Body of pancreas (tissue), 4 donors: ENCODE measurements at regions not wholly inside any gene's neighbourhood (a gene's known extent, or its start where the extent isn't known, plus 50 kb on each side); places are given as distances from the start of the nearest gene placed in this dataset.

Source experiments
- ATAC-seq: fragments of 150-250 bp; one replicate; pipeline ENCODE4 v1.9.1; 2016
- DNase-seq, 4 donors: peaks; one replicate each; pipeline ENCODE4 v3.0.0-alpha.2; 2019
- H3K27ac ChIP-seq, 4 donors: fragments of 200-600 bp; sonication (generic); 1 replicate in 3 of 4; 2 replicates in 1 of 4; pipeline versions ENCODE4 v1.5.1 to v1.6.1; 2016 to 2019; ENCODE audit warnings: mild to moderate bottlenecking in 1 of 4, mixed read lengths in 1 of 4, moderate library complexity in 1 of 4
- H3K27me3 ChIP-seq, 2 donors: fragments of 200-600 bp; sonication (generic); one replicate each; pipeline ENCODE4 v1.6.0; 2016; ENCODE audit warnings: mild to moderate bottlenecking in 1 of 2
- H3K36me3 ChIP-seq, 2 donors: fragments of 200-600 bp; sonication (generic); replicated peaks in 1 of 2; 2 replicates each; pipeline ENCODE4 v1.5.1; 2016; ENCODE audit warnings: low read depth in 2 of 2; ENCODE audit not compliant: insufficient read depth in 1 of 2
- H3K4me1 ChIP-seq: fragments of 200-600 bp; sonication (generic); one replicate; pipeline ENCODE4 v1.6.0; 2016
- H3K4me3 ChIP-seq, 2 donors: fragments of 200-600 bp; sonication (generic); 1 replicate in 1 of 2; 2 replicates in 1 of 2; pipeline ENCODE4 v1.5.1; 2016 to 2019
- H3K9me3 ChIP-seq, 3 donors: fragments of 200-600 bp; sonication (generic); 1 replicate in 2 of 3; 2 replicates in 1 of 3; pipeline ENCODE4 v1.5.1; 2016
- POLR2A ChIP-seq, 3 donors: fragments of 450-650 bp; IDR thresholded peaks; one replicate each; pipeline ENCODE4 v1.6.1; 2016; ENCODE audit warnings: antibody characterized with exemption in 3 of 3, mild to moderate bottlenecking in 2 of 3
- whole genome bisulfite sequencing, 2 donors: methylation state at CpG; one replicate each; pipeline ENCODE4 v1.1.5; 2017; 5-methylcytosine and 5-hydroxymethylcytosine counted together
- intact Hi-C: fragments of 100-400 bp; cut with DNase I; formaldehyde crosslinking; loops from one replicate; pipeline ENCODE4 v1.15.1; 2023
- TF ChIP-seq, protein P1 (sequence below), 7 experiments: fragments of 450-650 bp in 4 of 7; fragments of 200-600 bp in 3 of 7; sonication (generic) in 3 of 7; IDR thresholded peaks; one replicate each; pipeline ENCODE4 v1.5.1; 2016 to 2019; ENCODE audit warnings: antibody characterized with exemption in 7 of 7

DNA sequence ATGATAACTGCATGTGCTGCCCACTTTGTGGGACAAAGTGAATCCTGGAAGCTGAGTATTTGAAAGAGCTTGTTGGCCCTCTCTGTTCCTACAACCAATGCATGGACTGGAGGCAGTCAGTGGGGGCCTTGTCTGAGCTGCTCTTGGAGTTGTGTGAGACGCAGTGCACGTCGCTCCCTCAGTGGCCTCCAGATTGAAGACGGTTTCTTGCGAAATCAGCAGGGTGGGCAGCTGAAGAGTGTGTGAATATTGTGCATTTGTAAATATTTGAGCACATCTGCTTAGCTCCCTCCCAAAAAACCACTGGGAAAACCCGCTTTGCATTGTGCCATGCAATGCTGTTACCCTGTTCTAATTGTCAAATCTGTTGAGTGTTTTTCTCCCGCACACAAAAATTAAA, 782.8 kb downstream of the PLCL1 start:
- Histone ChIP-seq H3K36me3 (no peaks in the 10 kb centered on the region), H3K27ac (no peak overlapping the region), H3K4me3 (no peak overlapping the region), H3K4me1 (no peaks in the 10 kb centered on the region), H3K27me3 (no peaks in the 10 kb centered on the region), H3K9me3 (no peaks in the 10 kb centered on the region)
- DNase-seq (no peak), ATAC-seq (no peak)
- intact Hi-C loops: no loop called here
- TF ChIP-seq, protein P1, sequence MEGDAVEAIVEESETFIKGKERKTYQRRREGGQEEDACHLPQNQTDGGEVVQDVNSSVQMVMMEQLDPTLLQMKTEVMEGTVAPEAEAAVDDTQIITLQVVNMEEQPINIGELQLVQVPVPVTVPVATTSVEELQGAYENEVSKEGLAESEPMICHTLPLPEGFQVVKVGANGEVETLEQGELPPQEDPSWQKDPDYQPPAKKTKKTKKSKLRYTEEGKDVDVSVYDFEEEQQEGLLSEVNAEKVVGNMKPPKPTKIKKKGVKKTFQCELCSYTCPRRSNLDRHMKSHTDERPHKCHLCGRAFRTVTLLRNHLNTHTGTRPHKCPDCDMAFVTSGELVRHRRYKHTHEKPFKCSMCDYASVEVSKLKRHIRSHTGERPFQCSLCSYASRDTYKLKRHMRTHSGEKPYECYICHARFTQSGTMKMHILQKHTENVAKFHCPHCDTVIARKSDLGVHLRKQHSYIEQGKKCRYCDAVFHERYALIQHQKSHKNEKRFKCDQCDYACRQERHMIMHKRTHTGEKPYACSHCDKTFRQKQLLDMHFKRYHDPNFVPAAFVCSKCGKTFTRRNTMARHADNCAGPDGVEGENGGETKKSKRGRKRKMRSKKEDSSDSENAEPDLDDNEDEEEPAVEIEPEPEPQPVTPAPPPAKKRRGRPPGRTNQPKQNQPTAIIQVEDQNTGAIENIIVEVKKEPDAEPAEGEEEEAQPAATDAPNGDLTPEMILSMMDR (IDR thresholded peaks at IDR 0.05): no peak
- no peak for TF ChIP-seq POLR2A (IDR thresholded peaks at IDR 0.05)
- WGBS, 2 donors: 51 to 71% methylated on average over 7 of the region's 7 CpGs

GRCh38 chr2:198571393-198571792, 767.0 kb downstream of the PLCL1 start:
- Histone ChIP-seq H3K27ac (no peak overlapping the region), H3K36me3 (no peaks in the 10 kb centered on the region), H3K4me3 (no peak overlapping the region), H3K27me3 (no peaks in the 10 kb centered on the region), H3K9me3 (no peaks in the 10 kb centered on the region), H3K4me1 (no peaks in the 10 kb centered on the region)
- WGBS, 2 donors: 14 to 22% methylated on average over 4 of the region's 4 CpGs
- no peak for ATAC-seq
- intact Hi-C loops: no loop called here
- TF ChIP-seq, protein P1 (IDR thresholded peaks at IDR 0.05): no peak
- TF ChIP-seq POLR2A (IDR thresholded peaks at IDR 0.05): no peak
- no peak for DNase-seq

GRCh38 chr2:198558176-198558575, 753.8 kb downstream of the PLCL1 start:
- H3K27ac ChIP-seq: no peak overlapping the region
- intact Hi-C loops: no loop called here
- H3K9me3 ChIP-seq: no peaks in the 10 kb centered on the region
- H3K36me3 ChIP-seq: no peaks in the 10 kb centered on the region
- no peaks in the 10 kb centered on the region for H3K27me3 ChIP-seq
- H3K4me1 ChIP-seq: no peaks in the 10 kb centered on the region
- DNase-seq (no peak), ATAC-seq (no peak)
- no peak overlapping the region for H3K4me3 ChIP-seq
- WGBS, 2 donors: 48 to 58% methylated on average over 2 of the region's 2 CpGs
- no peak for TF ChIP-seq POLR2A (IDR thresholded peaks at IDR 0.05)
- TF ChIP-seq, protein P1 (IDR thresholded peaks at IDR 0.05): no peak

- no peak for DNase-seq
- no peak for ATAC-seq
Observed at GRCh38 chr2:198546122-198546521, 741.7 kb downstream of the PLCL1 start.

GRCh38 chr2:198545411-198545810, 741.0 kb downstream of the PLCL1 start:
- no peaks in the 10 kb centered on the region for H3K36me3 ChIP-seq
- DNase-seq (no peak), ATAC-seq (no peak)
- WGBS, 2 donors: 42 to 45% methylated on average over 3 of the region's 3 CpGs
- no peaks in the 10 kb centered on the region for H3K9me3 ChIP-seq
- H3K27me3 ChIP-seq: no peaks in the 10 kb centered on the region
- H3K4me1 ChIP-seq: no peaks in the 10 kb centered on the region
- no peak overlapping the region for H3K27ac ChIP-seq
- no peak for TF ChIP-seq POLR2A (IDR thresholded peaks at IDR 0.05)
- TF ChIP-seq, protein P1 (IDR thresholded peaks at IDR 0.05): no peak
- intact Hi-C loops: no loop called here
- H3K4me3 ChIP-seq: no peak overlapping the region

More at GRCh38 chr2:198546122-198546521, 741.7 kb downstream of the PLCL1 start:
- intact Hi-C loops: no loop called here
- no peaks in the 10 kb centered on the region for H3K9me3 ChIP-seq
- TF ChIP-seq, protein P1 (IDR thresholded peaks at IDR 0.05): no peak
- no peaks in the 10 kb centered on the region for H3K36me3 ChIP-seq
- H3K4me1 ChIP-seq: no peaks in the 10 kb centered on the region
- H3K27me3 ChIP-seq: no peaks in the 10 kb centered on the region
- no peak overlapping the region for H3K4me3 ChIP-seq
- WGBS, 2 donors: 7% methylated on average over 2 of the region's 2 CpGs
- H3K27ac ChIP-seq: no peak overlapping the region
